Stimulated activated naive CD4-positive, alpha-beta T cell (primary cell): ENCODE measurements at regions not wholly inside any gene's neighbourhood (a gene's known extent, or its start where the extent isn't known, plus 50 kb on each side); places are given as distances from the start of the nearest gene placed in this dataset.
"Not testable (repeated sequence)": the region's sequence is repeated elsewhere in the genome, so short reads cannot be mapped to it uniquely, and the experiment has no call there.

Experiments
- DNase-seq, 6 experiments: peaks; one replicate each; lab custom pipeline; 2025; lab: John Stamatoyannopoulos, UW

DNA sequence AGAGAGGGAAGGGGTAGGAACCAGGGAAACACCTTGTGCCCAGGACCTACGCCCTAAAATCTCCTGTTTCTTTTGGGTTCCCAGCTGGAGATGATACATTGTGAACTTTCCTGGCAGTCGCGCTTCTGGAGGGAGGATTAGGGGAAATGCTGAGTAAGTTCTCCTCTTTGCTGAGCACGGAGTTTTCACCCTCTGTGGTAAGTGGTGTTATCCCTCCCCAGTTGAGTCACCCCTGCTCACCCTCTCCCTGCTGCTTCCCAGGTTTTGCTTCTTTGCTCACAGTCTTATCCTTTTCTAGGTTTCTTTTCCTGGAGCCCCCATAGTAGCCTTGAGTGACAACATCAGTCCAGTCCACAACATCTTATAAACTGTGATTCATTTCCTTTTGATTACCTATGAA is 789.1 kb downstream of the TMEM121 start:
- DNase-seq, result no peak

DNA sequence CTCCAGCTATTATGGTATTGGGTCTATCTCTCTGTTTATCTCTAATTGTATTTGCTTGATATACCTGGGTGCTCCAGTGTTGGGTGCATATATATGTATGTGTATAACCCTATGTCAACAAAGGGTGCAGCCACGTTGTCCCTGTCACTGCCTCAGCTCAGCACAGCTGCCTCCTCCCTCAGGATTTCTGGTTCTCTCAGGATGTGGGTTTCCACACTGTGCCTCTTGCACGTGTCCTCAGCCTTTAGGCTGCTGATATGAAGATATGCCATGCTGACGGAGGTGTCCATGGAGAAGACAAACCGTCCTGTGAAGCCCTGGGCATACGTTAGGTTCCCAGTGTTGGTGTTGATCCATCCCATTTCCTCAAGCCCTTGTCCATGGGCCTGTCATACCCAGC is 791.2 kb downstream of the TMEM121 start:
- DNase-seq, result no peak

GRCh38 chr14:106318700-106319099 is 792.3 kb downstream of the TMEM121 start:
- DNase-seq, result peak; percentile 16 to 73 (median 44)

DNA sequence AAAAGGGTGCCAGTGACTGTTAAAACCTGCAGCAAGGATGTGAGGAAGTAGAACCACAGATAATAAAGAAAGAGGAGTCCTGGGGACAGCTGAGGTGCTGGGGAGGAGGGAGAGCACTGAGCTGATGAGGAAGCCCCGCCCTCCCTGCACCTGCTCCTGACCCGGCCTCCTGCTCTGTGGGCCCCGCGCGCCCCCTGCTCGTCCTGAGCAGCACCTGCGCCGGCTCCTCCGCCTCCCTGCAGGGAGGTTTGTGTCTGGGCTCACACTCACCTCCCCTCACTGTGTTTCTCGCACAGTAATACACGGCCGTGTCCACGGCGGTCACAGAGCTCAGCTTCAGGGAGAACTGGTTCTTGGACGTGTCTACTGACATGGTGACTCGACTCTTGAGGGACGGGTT is 797.6 kb downstream of the TMEM121 start:
- peak in 2 of 6 experiments; percentile 6 to 9 for DNase-seq

DNA sequence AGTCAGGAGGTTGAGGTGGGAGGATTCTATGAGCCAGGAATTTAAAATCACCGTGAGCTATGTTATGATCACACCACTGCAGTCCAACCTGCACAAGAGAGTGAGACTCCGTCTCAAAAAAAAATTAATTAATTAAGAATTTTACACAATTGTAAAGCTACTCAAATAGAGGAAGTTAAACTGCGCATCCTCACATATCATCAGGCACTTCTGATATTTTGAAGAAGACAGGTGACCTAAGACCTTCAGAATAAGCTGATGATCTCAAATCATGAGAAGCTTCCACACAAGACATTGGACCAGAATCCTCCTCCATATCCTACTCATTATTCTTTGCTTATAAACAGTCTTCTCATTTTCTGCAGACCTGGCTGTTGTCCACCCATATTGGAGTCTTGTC is 800.9 kb downstream of the TMEM121 start:
- DNase-seq, result no peak

DNA sequence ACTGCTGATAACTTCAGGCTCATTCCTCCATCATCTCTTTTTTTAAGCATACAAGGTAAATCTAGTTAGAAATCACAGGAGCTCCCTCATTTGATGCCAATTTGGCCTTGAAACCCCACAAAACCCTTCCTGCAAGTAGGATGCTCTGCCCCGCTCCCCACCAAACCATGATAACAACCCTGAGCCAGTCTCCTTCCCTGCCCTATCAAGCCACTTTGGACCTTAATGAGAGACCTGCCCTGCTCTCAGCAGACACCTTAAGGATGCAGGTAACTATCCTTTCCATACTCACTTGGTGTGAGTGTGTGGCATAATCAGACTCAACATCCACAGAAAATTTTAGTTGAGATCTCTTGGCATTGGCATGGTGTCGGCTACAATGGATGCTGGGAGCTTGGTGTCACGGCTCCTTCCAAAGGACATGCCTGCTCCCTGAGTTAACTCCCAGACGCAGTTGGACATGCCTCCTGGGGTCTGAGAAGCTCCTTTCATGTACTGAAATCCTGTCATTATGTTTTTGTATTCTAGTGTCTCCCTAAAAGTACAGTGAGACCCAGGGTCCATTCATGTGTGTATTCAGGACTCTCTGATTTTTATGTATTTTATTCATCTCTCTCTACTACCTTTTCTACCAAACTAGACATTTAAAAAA is 801.4 kb downstream of the TMEM121 start:
- not testable (repeated sequence) for DNase-seq

DNA sequence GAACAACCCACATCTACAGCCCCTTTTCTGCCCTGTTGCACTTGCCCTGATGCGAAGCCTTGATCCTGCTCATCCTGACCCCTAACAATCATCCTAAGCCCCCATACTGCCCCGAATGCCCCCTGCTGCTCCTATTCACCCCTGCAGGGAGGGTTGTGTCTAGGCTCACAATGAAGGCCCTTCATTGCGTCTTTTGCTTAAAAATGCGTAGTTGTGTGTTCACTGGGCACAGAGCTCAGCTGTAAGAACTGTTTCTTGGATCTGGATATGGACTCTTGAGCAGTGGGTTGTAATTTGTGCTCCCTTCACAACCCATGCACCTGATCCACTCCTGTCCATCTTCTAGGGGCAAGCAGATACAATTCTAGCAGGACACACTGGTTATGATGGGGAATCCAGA is 802.9 kb downstream of the TMEM121 start:
- DNase-seq, result not testable (repeated sequence)

DNA sequence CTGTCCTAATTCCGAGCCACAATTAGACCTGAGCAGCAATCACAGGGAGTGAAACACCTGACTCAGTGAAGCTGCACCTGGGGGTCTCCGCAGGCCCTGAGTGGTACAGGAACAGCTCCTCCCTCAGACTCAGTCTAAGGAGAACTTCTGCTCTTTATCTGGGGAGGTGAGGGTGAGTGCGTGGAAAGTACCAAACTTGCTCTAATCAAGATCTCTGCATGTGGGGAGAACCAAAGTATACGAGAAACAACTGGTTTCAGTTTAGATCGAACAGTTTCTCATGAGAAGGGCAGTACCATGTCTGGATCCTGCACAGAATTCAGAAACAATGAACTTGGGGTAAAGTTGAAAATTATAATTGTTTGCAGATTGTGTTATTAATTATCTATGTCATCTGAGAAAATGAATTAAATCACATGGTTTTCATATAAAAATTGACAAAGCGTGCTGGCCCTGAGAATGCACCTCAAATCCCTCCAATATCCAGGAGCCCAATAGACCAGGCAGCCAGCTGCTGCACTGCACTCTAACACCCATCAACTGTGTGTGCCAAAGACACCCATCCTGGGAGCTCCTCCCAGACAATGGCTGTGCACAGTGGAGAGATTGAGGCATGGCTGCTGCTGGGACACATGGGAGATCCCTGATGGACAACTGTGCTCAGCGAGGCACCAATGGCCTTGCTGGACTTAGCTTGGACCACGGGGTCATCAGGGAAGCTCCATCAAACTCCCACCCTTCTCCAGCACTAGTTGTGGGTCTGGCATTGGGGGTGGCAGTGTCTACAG is 803.8 kb downstream of the TMEM121 start:
- DNase-seq, result not testable (repeated sequence)

- not testable (repeated sequence) for DNase-seq
Measured at GRCh38 chr14:106334428-106335109, 808.2 kb downstream of the TMEM121 start.

DNA sequence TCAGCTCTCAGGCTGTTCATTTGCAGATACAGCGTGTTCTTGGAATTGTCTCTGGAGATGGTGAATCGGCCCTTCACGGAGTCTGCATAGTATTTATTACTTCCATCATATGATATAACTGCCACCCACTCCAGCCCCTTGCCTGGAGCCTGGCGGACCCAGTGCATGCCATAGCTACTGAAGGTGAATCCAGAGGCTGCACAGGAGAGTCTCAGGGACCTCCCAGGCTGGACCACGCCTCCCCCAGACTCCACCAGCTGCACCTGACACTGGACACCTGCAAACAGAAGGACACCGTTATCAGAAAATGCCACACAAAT is 808.7 kb downstream of the TMEM121 start:
- not testable (repeated sequence) for DNase-seq

- not testable (repeated sequence) for DNase-seq
Measured at GRCh38 chr14:106338775-106339174, 812.4 kb downstream of the TMEM121 start.

- not testable (repeated sequence) for DNase-seq
Measured at GRCh38 chr14:106340658-106341057, 814.3 kb downstream of the TMEM121 start.

- not testable (repeated sequence) for DNase-seq
Measured at GRCh38 chr14:106341161-106341560, 814.8 kb downstream of the TMEM121 start.

- DNase-seq, result no peak
Measured at GRCh38 chr14:106343626-106344025, 817.2 kb downstream of the TMEM121 start.

DNA sequence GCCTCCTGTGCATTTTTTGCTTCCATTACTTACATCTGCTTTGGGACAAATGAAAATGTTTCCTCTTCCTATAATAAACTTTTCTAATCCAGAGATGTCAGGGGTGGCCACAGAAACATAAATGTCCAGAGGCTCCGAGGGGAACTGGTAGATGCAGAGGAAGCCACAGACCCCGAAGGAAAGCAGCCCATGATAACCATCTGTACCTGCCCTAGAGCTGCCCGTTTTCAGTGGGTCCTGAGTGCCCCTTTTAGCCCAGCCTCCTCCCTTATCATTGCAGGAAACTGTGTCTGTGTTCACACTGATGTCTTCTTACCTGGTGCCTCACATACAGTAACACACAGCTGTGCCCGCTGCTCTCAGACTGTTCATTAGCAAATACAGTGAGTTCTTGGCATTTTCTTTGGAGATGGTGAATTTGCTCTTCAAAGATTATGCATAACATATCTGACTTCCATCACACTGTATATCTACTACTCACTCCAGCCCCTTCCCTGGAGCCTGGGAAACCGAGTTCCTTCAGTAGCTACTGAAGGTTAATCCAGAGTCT is 817.8 kb downstream of the TMEM121 start:
- not testable (repeated sequence) for DNase-seq

- DNase-seq, result not testable (repeated sequence)
Measured at GRCh38 chr14:106344791-106345479, 818.6 kb downstream of the TMEM121 start.

- no peak for DNase-seq
Measured at GRCh38 chr14:106346084-106346483, 819.7 kb downstream of the TMEM121 start.

DNA sequence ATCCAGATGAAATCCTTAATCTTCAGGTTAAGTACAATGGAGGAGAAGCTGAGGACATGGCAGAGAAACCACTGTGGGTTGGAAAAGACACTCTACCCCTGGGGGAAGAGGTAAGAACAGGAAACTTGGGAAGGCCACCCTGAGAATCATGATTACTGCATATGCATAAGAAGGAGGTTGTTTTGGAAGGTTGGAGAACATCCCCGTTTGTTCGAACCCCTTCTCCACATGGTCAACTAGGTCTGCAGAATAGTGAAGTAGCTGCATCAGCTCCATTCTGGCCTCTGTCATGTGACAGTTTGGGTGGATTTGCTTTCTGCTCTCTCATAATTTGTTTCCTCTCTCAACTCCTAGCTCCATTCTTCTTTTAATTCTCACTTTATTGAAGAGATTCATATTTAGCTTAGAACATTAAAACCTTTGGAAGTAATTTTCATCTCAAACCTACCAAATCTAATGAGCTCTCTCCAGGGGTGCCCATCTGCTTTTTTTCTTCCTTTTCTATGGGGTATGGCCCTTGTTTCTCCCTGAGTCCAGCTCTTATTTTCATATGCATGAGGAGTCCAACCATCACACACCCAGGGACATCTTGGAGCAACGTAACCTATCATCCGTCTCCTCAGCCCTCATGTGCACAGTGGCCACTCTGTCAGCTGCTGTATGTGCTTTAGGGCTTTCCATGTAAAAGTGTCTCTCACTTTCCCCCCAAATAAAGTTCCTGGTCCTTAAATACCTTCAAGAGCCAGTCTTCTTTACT is 820.3 kb downstream of the TMEM121 start:
- DNase-seq, result no peak

DNA sequence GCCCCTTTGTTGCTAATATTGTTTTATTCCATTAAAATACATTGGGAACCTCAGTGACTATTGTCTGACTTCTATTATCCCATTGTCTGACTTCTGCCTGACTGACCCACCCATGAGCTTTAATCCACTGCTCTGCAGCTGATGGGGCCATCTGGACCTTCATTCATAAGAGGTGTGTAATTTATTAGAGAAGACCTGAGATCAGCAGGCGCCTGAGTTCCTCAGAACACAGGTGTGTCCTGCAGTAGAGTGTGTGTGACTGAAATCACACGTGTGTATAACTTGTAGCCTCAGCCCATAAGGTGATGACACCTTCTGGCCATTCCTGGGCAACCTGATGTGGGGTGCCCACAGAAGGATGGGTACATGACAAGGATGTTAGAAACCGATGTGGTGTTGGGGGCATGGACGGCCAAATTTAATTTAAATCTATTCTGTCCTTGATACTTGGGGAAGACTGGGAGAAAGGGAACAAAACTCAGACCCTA is 821.0 kb downstream of the TMEM121 start:
- no peak for DNase-seq

- DNase-seq, result no peak
Measured at GRCh38 chr14:106347890-106348755, 821.7 kb downstream of the TMEM121 start.
